HG03571 (cell line): ENCODE measurements at regions not wholly inside any gene's neighbourhood (a gene's known extent, or its start where the extent isn't known, plus 50 kb on each side); places are given as distances from the start of the nearest gene placed in this dataset.

Experiments used
- ATAC-seq: cut with Tn5 transposase; IDR thresholded peaks from one replicate; pipeline ENCODE4 v1.9.1; 2021; ENCODE audit not compliant: unreplicated experiment

GRCh38 chr1:217097819-217098218 is 374.6 kb upstream of the ESRRG start:
- ATAC-seq = no peak

GRCh38 chr1:217096200-217096599 is 373.0 kb upstream of the ESRRG start:
- ATAC-seq = no peak

GRCh38 chr1:217095050-217095622 is 371.9 kb upstream of the ESRRG start:
- no peak for ATAC-seq

- ATAC-seq = no peak
These were observed 368.3 kb upstream of the ESRRG start for GRCh38 chr1:217091561-217091960.

- ATAC-seq = no peak
These were observed 367.1 kb upstream of the ESRRG start for GRCh38 chr1:217090060-217090911.

GRCh38 chr1:217089361-217090014 is 366.3 kb upstream of the ESRRG start:
- ATAC-seq = no peak

GRCh38 chr1:217088521-217089284 is 365.5 kb upstream of the ESRRG start:
- no peak for ATAC-seq

- no peak for ATAC-seq
These were observed 364.8 kb upstream of the ESRRG start for GRCh38 chr1:217088011-217088410.

- no peak for ATAC-seq
These were observed 356.4 kb upstream of the ESRRG start for GRCh38 chr1:217079584-217079983.

GRCh38 chr1:217078959-217079358 is 355.7 kb upstream of the ESRRG start:
- no peak for ATAC-seq

- ATAC-seq = no peak
These were observed 355.0 kb upstream of the ESRRG start for GRCh38 chr1:217078078-217078690.

GRCh38 chr1:217077426-217077825 is 354.2 kb upstream of the ESRRG start:
- ATAC-seq = no peak

- ATAC-seq = no peak
These were observed 353.7 kb upstream of the ESRRG start for GRCh38 chr1:217076902-217077301.

GRCh38 chr1:217072926-217073325 is 349.7 kb upstream of the ESRRG start:
- no peak for ATAC-seq

GRCh38 chr1:217067642-217068041 is 344.4 kb upstream of the ESRRG start:
- no peak for ATAC-seq

- ATAC-seq = no peak
These were observed 343.6 kb upstream of the ESRRG start for GRCh38 chr1:217066794-217067193.

- ATAC-seq = no peak
These were observed 340.1 kb upstream of the ESRRG start for GRCh38 chr1:217063172-217063908.

GRCh38 chr1:217062586-217062985 is 339.4 kb upstream of the ESRRG start:
- no peak for ATAC-seq

GRCh38 chr1:217059401-217059800 is 336.2 kb upstream of the ESRRG start:
- no peak for ATAC-seq

- ATAC-seq = no peak
These were observed 330.4 kb upstream of the ESRRG start for GRCh38 chr1:217053676-217054075.
